MM.1S (cell line): ENCODE measurements at regions not wholly inside any gene's neighbourhood (a gene's known extent, or its start where the extent isn't known, plus 50 kb on each side); places are given as distances from the start of the nearest gene placed in this dataset.

Experiments used
- DNase-seq: peaks from one replicate; pipeline ENCODE4 v3.0.0-alpha.2; 2015
- H2AFZ ChIP-seq: fragments of 300-600 bp; sonication (generic); 2 replicates; pipeline ENCODE4 v1.6.0; 2016; ENCODE audit warnings: antibody characterized with exemption, low read length
- H3F3A ChIP-seq: fragments of 300-600 bp; sonication (generic); 2 replicates; pipeline ENCODE4 v1.6.1; 2016; ENCODE audit warnings: mild to moderate bottlenecking, antibody characterized with exemption, low read length, moderate library complexity, mixed read lengths; ENCODE audit not compliant: insufficient read depth
- H3K27ac ChIP-seq: fragments of 300-600 bp; sonication (generic); 2 replicates; pipeline ENCODE4 v1.5.1; 2016; ENCODE audit warnings: mild to moderate bottlenecking, low read length
- H3K27me3 ChIP-seq: fragments of 300-600 bp; sonication (generic); replicated peaks from 2 replicates; pipeline ENCODE4 v1.6.0; 2016; ENCODE audit warnings: low read length; ENCODE audit not compliant: insufficient read depth
- H3K36me3 ChIP-seq: fragments of 300-600 bp; sonication (generic); replicated peaks from 2 replicates; pipeline ENCODE4 v1.6.1; 2016; ENCODE audit warnings: mild to moderate bottlenecking, low read length, mixed read lengths; ENCODE audit not compliant: insufficient read depth
- H3K4me1 ChIP-seq: fragments of 300-600 bp; sonication (generic); 2 replicates; pipeline ENCODE4 v1.6.1; 2016; ENCODE audit warnings: low read length, mixed read lengths
- H3K4me2 ChIP-seq: fragments of 300-600 bp; sonication (generic); 2 replicates; pipeline ENCODE4 v1.6.0; 2016; ENCODE audit warnings: low read depth, low read length
- H3K4me3 ChIP-seq: fragments of 300-600 bp; sonication (generic); 2 replicates; pipeline ENCODE4 v1.5.1; 2016; ENCODE audit warnings: low read length, mixed read lengths
- H3K79me2 ChIP-seq: fragments of 300-600 bp; sonication (generic); 2 replicates; pipeline ENCODE4 v1.6.1; 2016; ENCODE audit warnings: mixed run types, low read length, mixed read lengths
- H3K9ac ChIP-seq: fragments of 300-600 bp; sonication (generic); 2 replicates; pipeline ENCODE4 v1.6.1; 2016; ENCODE audit warnings: low read length, mixed read lengths
- H3K9me2 ChIP-seq: fragments of 300-600 bp; sonication (generic); replicated peaks from 2 replicates; pipeline ENCODE4 v1.6.1; 2016; ENCODE audit warnings: mild to moderate bottlenecking, low read length, mixed read lengths; ENCODE audit not compliant: insufficient read depth
- H3K9me3 ChIP-seq: fragments of 300-600 bp; sonication (generic); replicated peaks from 2 replicates; pipeline ENCODE4 v1.6.1; 2016; ENCODE audit warnings: mild to moderate bottlenecking, low read length, mixed read lengths; ENCODE audit not compliant: insufficient read depth
- H4K20me1 ChIP-seq: fragments of 300-600 bp; sonication (generic); 2 replicates; pipeline ENCODE4 v1.6.1; 2016; ENCODE audit warnings: mild to moderate bottlenecking, low read length, moderate library complexity, mixed read lengths; ENCODE audit not compliant: insufficient read depth
- EZH2 ChIP-seq: fragments of 300-600 bp; sonication (generic); optimal IDR thresholded peaks from 2 replicates; pipeline ENCODE3; 2017; ENCODE audit warnings: low read depth, mild to moderate bottlenecking, antibody characterized with exemption, low read length, mixed read lengths
- EZH2phosphoT487 ChIP-seq: fragments of 300-600 bp; sonication (generic); IDR thresholded peaks from 2 replicates; pipeline ENCODE4 v1.6.1; 2018; ENCODE audit warnings: antibody characterized with exemption, low read length
- TF ChIP-seq, protein P1 (sequence below): fragments of 300-600 bp; sonication (generic); IDR thresholded peaks from 2 replicates; pipeline ENCODE4 v1.5.1; 2016; ENCODE audit warnings: antibody characterized with exemption, low read length, mixed read lengths

DNA sequence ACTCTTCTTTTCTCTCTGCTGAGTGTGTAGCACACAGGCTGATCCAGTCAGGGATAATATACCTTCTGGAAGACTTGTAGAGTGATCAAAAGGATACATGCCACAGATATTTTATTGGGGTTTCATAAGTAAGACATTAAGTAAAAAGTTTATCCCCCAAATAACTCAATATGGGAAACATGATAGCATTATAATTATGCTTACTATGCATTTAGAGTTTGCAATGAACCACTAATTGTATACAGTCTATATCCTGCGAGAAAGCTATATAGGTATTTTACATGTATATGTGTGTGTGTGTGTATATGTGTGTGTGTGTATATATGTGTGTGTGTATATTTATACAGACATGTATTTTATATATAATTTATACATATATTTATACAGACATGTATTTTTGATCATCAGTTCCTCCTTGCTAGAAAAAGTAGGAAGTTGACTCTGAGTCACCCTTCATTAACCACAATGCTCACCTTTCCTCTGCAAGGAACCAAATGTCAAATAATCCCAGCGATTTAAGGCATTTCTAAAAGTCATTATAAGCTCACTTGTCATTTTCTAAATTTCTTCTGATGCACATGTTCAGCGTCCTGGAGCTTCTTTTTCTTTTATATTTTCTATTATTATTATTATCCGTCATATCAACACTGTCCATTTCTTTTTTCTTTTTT is 312.5 kb upstream of the OBI1 start:
- Histone ChIP-seq H3K4me3 (no peak overlapping the region), H3K27ac (no peak overlapping the region), H3K27me3 (no peaks in the 10 kb centered on the region), H3K36me3 (no peaks in the 10 kb centered on the region), H3K4me2 (no peak overlapping the region), H2AFZ (no peak overlapping the region), H3K4me1 (no peaks in the 10 kb centered on the region), H3K79me2 (no peaks in the 10 kb centered on the region), H3K9me3 (no peaks in the 10 kb centered on the region), H4K20me1 (no peaks in the 10 kb centered on the region), H3K9me2 (no peaks in the 10 kb centered on the region), H3K9ac (no peak overlapping the region), H3F3A (no peaks in the 10 kb centered on the region)
- TF ChIP-seq EZH2phosphoT487, result no peak
- no peak for TF ChIP-seq EZH2
- TF ChIP-seq, protein P1, sequence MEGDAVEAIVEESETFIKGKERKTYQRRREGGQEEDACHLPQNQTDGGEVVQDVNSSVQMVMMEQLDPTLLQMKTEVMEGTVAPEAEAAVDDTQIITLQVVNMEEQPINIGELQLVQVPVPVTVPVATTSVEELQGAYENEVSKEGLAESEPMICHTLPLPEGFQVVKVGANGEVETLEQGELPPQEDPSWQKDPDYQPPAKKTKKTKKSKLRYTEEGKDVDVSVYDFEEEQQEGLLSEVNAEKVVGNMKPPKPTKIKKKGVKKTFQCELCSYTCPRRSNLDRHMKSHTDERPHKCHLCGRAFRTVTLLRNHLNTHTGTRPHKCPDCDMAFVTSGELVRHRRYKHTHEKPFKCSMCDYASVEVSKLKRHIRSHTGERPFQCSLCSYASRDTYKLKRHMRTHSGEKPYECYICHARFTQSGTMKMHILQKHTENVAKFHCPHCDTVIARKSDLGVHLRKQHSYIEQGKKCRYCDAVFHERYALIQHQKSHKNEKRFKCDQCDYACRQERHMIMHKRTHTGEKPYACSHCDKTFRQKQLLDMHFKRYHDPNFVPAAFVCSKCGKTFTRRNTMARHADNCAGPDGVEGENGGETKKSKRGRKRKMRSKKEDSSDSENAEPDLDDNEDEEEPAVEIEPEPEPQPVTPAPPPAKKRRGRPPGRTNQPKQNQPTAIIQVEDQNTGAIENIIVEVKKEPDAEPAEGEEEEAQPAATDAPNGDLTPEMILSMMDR, result no peak
- DNase-seq, result no peak

DNA sequence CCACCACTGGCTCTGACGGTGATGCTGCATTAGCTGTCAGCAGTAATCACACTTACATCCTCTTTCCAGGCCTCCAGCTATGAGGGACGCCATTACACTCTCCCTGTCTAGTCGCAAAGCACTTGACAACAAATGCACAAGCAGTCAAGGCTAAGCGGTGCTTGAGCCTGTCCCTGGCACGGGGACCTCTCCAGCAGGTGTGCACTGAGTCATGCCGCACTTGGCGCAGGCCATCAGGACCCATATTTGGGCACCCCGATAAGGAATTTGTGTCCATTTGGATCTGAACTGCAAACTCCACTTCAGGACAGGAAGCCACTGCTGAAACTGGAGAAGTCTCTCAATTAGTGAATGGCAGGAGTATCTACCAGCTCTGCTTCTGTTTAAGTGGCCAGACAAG is 301.9 kb upstream of the OBI1 start:
- H3K4me1 ChIP-seq, result no peaks in the 10 kb centered on the region
- TF ChIP-seq, protein P1, result no peak
- TF ChIP-seq EZH2phosphoT487, result no peak
- no peaks in the 10 kb centered on the region for H4K20me1 ChIP-seq
- no peaks in the 10 kb centered on the region for H3K79me2 ChIP-seq
- H3K9me3 ChIP-seq, result no peaks in the 10 kb centered on the region
- H3K27ac ChIP-seq, result no peak overlapping the region
- H3K9ac ChIP-seq, result no peak overlapping the region
- DNase-seq, result no peak
- H3K36me3 ChIP-seq, result no peaks in the 10 kb centered on the region
- H3K27me3 ChIP-seq, result no peaks in the 10 kb centered on the region
- no peaks in the 10 kb centered on the region for H3K9me2 ChIP-seq
- no peaks in the 10 kb centered on the region for H3F3A ChIP-seq
- no peak overlapping the region for H3K4me3 ChIP-seq
- H3K4me2 ChIP-seq, result no peak overlapping the region
- no peak overlapping the region for H2AFZ ChIP-seq

DNA sequence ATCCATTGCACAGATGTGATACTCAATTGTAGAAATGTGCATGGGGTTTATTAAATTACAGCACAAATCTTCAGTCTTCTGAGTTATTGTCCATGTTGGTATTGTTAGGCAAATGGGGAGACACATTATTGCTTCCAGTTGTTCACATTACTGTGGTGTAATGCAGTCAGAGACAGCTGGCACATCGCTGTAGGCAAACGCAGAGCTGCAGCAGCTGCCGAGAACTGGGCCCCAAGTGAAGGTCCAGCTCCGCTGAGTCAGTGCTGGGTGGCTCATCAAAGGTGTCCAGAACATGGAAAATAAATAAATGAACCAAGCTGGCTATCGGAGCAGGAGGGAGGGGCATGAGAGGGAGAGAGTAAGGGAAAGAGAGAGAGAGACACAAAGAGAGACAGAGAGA is 299.1 kb upstream of the OBI1 start:
- H3F3A ChIP-seq, result no peaks in the 10 kb centered on the region
- H2AFZ ChIP-seq, result no peak overlapping the region
- H3K27ac ChIP-seq, result no peak overlapping the region
- TF ChIP-seq, protein P1, result no peak
- TF ChIP-seq EZH2phosphoT487, result no peak
- TF ChIP-seq EZH2, result no peak
- H4K20me1 ChIP-seq, result no peaks in the 10 kb centered on the region
- H3K4me1 ChIP-seq, result no peaks in the 10 kb centered on the region
- no peaks in the 10 kb centered on the region for H3K79me2 ChIP-seq
- H3K4me3 ChIP-seq, result no peak overlapping the region
- H3K9me2 ChIP-seq, result no peaks in the 10 kb centered on the region
- H3K9me3 ChIP-seq, result no peaks in the 10 kb centered on the region
- DNase-seq, result no peak
- no peaks in the 10 kb centered on the region for H3K36me3 ChIP-seq
- H3K27me3 ChIP-seq, result no peaks in the 10 kb centered on the region
- H3K4me2 ChIP-seq, result no peak overlapping the region
- H3K9ac ChIP-seq, result no peak overlapping the region
